GM04503 (cell line): ENCODE measurements at regions not wholly inside any gene's neighbourhood (a gene's known extent, or its start where the extent isn't known, plus 50 kb on each side); places are given as distances from the start of the nearest gene placed in this dataset.
"Not testable (repeated sequence)": the region's sequence is repeated elsewhere in the genome, so short reads cannot be mapped to it uniquely, and the experiment has no call there.

ENCODE experiments used
- DNase-seq: peaks from one replicate; pipeline ENCODE4 v3.0.0-alpha.2; 2012; ENCODE audit warnings: low read depth

DNA sequence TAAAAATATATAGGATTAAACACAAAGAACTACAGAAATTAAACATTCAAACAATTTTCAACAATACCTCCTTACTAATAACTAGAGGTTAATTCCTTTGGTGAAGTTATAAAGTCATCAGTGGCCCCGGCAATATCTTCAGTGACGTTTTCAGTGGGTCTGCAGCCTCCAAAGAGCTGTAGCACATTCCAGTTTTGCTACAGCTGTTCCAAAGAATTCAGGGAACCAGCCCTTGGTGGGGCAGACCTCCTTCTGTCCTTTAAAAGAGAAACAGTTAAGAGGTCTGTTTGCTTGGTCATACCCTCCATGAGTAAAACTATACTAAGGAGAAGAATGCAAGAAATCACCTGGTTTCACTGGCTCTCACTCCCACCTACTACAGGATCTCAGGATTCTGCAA lies 99.2 kb upstream of the ZDHHC17 start:
- DNase-seq: no peak

- DNase-seq: no peak
Measured at GRCh38 chr12:76666290-76666835, 97.6 kb upstream of the ZDHHC17 start.

DNA sequence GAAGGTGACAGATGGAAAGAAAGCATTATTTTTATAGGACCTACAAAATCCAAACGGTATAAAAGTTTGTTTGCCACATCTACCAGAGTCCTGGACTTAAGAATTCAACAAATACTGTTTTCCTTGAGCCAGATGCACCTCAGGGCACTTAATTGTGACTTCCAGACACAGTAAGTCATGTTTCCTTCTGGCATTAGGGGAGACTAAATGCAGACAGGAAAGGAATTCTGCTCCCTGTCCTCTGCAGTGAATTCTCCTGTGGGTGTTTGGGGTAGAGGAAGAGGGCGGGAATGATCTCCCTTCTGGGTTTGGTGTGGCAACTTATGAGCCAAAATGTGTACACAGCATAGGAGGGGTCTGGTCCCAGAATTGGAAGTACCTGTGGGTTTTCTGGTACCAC lies 93.9 kb upstream of the ZDHHC17 start:
- DNase-seq: no peak

DNA sequence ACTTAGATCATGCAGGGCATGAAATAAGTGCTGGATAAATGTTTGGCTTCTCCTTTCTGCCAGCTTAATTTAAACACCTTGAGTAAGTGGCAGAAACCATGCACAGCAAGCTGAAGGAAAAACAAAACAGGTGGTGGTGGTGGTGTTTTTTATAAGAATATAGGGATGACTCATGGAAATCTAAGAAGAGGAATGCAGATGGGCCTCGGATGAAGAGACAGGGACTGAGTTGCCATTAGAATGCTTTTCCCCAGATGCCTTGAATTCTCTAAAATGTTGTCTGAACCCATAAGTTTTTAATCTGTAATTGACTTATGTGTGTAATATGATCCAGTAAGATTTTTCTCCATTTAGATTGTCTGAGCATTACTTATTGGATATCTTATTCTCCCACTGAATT lies 93.1 kb upstream of the ZDHHC17 start:
- DNase-seq: no peak

- no peak for DNase-seq
Measured at GRCh38 chr12:76674669-76675315, 89.1 kb upstream of the ZDHHC17 start.

- not testable (repeated sequence) for DNase-seq
Measured at GRCh38 chr12:76676261-76676660, 87.7 kb upstream of the ZDHHC17 start.

- no peak for DNase-seq
Measured at GRCh38 chr12:76678992-76679391, 84.9 kb upstream of the ZDHHC17 start.

DNA sequence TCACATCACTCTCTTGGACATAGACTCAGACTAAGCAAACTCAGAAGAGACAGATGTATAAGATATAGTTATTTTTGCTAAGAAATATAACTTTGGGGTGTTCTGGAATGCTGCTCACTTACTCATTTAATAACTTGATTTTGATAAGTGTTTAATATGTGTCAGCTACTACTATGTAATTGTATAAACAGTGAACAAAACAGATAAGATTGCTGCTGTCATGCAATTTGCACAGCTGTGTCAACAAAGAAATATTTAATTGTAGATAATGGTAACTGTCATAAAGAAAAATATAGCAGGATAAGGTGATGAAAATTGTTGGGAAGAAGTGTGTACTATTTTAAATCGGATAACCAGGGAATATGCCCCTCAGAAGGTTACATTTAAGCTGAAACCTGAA lies 84.1 kb upstream of the ZDHHC17 start:
- DNase-seq: no peak

- DNase-seq: peak; percentile 84
Measured at GRCh38 chr12:76680940-76681339, 83.0 kb upstream of the ZDHHC17 start.

DNA sequence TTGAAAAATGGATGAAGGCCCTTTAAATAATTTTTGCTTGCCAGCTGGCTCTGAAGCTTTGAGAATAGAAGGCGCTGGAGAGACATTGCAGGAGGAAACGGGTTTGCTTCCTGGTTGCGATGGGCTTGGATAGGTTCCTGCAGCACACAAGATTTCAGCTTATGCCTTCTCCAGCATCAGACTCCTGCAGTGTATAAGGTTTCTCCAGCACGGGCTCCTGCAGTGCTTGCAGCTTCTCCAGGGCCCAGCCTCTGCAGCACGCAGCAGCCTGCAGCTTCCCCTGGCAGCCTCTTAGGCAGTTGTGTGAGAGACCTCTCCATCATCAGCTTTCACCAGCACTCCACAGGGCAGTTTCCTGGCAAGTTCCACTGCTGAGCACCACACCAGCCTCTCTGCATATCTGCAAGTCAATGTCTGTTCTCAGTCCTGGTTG lies 78.7 kb upstream of the ZDHHC17 start:
- DNase-seq: no peak

- DNase-seq: no peak
Measured at GRCh38 chr12:76687981-76688380, 75.9 kb upstream of the ZDHHC17 start.

- DNase-seq: no peak
Measured at GRCh38 chr12:76688631-76689030, 75.3 kb upstream of the ZDHHC17 start.

GRCh38 chr12:76690921-76691700 lies 72.8 kb upstream of the ZDHHC17 start:
- no peak for DNase-seq

DNA sequence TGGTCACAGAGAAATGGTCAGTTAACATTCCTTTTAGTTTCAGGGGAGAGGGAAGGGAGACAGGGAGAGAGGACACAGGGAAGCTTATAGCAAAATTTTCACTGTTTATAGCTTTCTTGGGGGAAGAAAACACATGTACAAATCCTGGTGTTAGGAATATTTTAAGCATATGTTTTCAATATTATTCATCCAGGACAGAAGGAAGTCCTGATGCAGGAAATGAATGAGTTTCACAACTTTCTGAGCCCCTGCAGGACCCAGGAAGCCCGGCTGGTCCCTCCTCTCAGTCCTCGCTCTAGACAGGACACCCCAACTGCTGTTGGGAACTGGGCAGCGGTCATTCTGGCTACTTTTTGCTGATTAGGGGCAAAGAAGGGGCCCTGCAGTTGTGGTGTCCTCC lies 71.1 kb upstream of the ZDHHC17 start:
- no peak for DNase-seq

GRCh38 chr12:76694369-76694768 lies 69.5 kb upstream of the ZDHHC17 start:
- DNase-seq: no peak

DNA sequence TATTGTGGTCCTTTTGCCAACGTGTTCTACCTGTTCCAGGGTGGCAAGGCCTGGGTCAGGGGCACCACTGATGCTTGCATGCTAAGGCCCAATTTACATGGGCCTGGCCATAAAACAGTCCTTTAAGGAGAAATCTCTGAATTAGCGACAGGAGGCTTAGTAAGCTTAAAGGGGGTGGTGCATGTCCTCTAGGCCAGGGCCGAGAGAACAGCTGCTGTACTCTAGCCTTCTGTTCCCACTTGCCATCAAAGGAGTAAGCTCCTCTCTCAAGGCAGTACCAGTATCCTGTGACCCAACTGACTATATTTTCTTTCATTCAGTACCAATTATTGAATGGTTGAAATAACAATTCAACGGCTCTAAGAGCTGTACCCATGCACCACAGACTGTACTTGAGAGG lies 67.7 kb upstream of the ZDHHC17 start:
- DNase-seq: no peak

DNA sequence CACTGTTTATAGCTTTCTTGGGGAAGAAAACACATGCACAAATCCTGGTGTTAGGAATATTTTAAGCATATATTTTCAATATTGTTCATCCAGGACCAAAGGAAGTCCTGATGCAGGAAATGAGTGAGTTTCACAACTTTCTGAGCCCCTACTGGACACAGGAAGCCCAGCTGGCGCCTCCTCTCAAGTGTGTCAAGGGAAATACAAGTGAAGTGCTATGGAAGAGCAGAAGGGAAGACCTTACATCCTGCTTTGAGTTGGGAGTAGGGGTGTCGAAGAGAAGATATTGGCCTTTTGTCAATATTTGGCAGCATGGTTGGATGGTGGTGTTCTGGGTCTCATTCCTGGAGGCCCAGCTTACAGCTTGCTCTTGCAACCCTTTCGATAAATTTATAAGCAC lies 66.1 kb upstream of the ZDHHC17 start:
- no peak for DNase-seq

GRCh38 chr12:76698316-76698715 lies 65.6 kb upstream of the ZDHHC17 start:
- DNase-seq: no peak

DNA sequence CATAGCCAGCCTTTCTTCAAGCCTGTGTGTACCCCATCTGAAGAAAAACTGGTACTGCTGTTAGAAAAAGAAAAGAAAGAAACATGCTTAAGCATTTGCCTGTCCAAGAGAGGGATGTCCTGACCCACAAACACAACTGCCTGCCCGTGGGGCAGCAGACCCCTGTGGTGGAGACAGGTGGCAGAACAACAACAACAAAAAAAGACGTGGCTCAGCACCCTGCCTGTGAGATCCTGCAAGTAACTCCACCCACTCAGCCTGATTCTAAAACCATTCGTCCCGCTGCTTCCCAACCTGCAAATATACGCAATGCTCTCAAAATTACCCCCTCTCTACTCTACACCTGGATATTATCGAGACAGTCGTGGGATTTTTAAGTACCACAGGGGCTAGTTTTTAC lies 64.9 kb upstream of the ZDHHC17 start:
- no peak for DNase-seq

GRCh38 chr12:76701690-76702089 lies 62.2 kb upstream of the ZDHHC17 start:
- DNase-seq: no peak

GRCh38 chr12:76702946-76703345 lies 61.0 kb upstream of the ZDHHC17 start:
- no peak for DNase-seq

DNA sequence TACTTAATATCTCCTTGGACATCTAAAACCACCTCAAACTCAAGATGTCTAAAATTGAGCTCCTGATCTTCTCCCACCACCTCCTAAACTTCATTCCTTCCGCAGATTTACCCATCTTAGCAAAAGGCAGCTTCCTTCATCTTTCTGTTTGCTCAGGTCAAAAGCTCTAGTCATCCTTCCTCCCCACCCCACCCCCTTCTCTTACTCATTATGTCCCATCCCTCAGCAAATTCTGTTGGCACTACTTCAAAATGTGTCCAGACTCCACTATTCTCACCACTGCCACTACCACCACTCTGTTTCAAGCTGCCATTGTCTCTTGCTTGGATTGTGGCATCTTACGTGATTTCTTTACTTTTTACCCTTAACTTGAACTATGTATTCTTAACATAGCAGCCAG lies 59.2 kb upstream of the ZDHHC17 start:
- no peak for DNase-seq

DNA sequence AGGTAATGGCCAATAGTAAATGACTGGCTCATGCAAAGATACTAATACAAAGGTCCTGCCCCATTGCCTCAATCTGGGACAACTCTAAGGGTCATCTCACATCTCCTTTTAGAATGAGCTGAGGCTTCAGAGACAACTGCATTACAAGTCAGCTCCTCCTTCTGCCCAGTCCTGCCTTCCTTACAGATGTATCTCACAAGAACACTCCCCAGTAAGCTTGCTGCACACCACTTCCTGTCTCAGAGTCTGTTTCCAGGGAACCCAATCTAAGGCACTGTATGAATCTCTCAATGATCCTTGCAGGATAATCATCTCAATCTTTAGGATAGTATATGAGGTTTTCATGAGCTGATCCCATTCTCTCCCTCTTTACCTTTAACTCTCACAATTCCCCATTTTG lies 57.8 kb upstream of the ZDHHC17 start:
- DNase-seq: no peak

DNA sequence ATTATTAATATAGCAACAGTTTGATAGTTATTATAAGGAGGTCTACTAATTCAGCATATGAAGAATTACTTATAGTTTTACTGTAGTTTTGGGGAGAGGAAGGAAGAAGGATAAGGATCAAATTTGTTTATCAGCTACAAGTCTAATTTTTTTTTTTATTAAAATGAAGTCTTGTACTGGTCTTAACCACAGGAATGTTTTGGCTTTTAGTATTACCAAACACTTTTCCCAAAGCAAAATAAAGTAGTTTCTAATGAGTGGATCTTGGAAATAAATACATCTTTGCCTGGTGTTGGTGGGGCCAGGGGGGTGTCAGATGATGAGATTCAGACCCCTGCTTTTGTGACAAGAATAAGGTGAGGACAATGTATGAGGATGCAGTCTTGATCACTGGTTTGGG lies 57.2 kb upstream of the ZDHHC17 start:
- DNase-seq: no peak
